Activated T-helper 2 cell treated with anti-CD3 and anti-CD28 coated beads, Interferon-gamma antibody, Interleukin-2, Interleukin-4, amounts not matched to agents 10 μg/mL and 5 μg/mL and 100 μg/mL, durations not matched to agents 14 hours and 24 hours and 36 hours (primary cell): ENCODE measurements at regions not wholly inside any gene's neighbourhood (a gene's known extent, or its start where the extent isn't known, plus 50 kb on each side); places are given as distances from the start of the nearest gene placed in this dataset.

Experiments used
- DNase-seq: peaks from one replicate; pipeline ENCODE4 v3.0.0; 2021; ENCODE audit warnings: low spot score
- H3K27ac Mint-ChIP-seq: one replicate; pipeline ENCODE4 v1.8.0; 2021; ENCODE audit warnings: mixed read lengths
- H3K27me3 Mint-ChIP-seq: one replicate; pipeline ENCODE4 v1.8.0; 2021; ENCODE audit warnings: low read depth, mixed read lengths
- H3K36me3 Mint-ChIP-seq: one replicate; pipeline ENCODE4 v1.8.0; 2021; ENCODE audit warnings: low read depth, mixed read lengths
- H3K4me1 Mint-ChIP-seq: one replicate; pipeline ENCODE4 v1.8.0; 2021; ENCODE audit warnings: low read depth, mixed read lengths
- H3K4me3 Mint-ChIP-seq: one replicate; pipeline ENCODE4 v1.8.0; 2021; ENCODE audit warnings: low read depth, mild to moderate bottlenecking, moderate library complexity, mixed read lengths
- H3K9me3 Mint-ChIP-seq: one replicate; pipeline ENCODE4 v1.8.0; 2021; ENCODE audit warnings: mixed read lengths
- intact Hi-C: fragments of 100-400 bp; cut with micrococcal nuclease; formaldehyde crosslinking; loops from one replicate; pipeline ENCODE4 v1.15.1; 2023

- Mint-ChIP-seq H3K4me1 (peaks cover 2% of the 10 kb centered on the region), H3K27ac (no peak overlapping the region), H3K27me3 (peaks cover 6% of the 10 kb centered on the region), H3K9me3 (no peaks in the 10 kb centered on the region), H3K36me3 (no peaks in the 10 kb centered on the region), H3K4me3 (no peak overlapping the region)
- intact Hi-C loops, result no loop called here
- no peak for DNase-seq
Observed at GRCh38 chr9:14983599-14983998, 73.4 kb upstream of the FREM1 start.

- intact Hi-C loops, result no loop called here
- Mint-ChIP-seq H3K36me3 (no peaks in the 10 kb centered on the region), H3K27me3 (peaks cover 3% of the 10 kb centered on the region), H3K27ac (no peak overlapping the region), H3K4me1 (peaks cover 2% of the 10 kb centered on the region), H3K4me3 (no peak overlapping the region), H3K9me3 (no peaks in the 10 kb centered on the region)
- no peak for DNase-seq
Observed at GRCh38 chr9:14981291-14981950, 71.2 kb upstream of the FREM1 start.

GRCh38 chr9:14978022-14979000 lies 68.1 kb upstream of the FREM1 start:
- H3K27ac Mint-ChIP-seq, result no peak overlapping the region
- no peak overlapping the region for H3K4me3 Mint-ChIP-seq
- H3K36me3 Mint-ChIP-seq, result no peaks in the 10 kb centered on the region
- DNase-seq, result no peak
- H3K9me3 Mint-ChIP-seq, result no peaks in the 10 kb centered on the region
- H3K27me3 Mint-ChIP-seq, result peaks cover 3% of the 10 kb centered on the region
- H3K4me1 Mint-ChIP-seq, result no peaks in the 10 kb centered on the region
- intact Hi-C loops, result no loop called here

GRCh38 chr9:14967450-14968321 lies 57.5 kb upstream of the FREM1 start:
- H3K27me3 Mint-ChIP-seq, result no peaks in the 10 kb centered on the region
- no peaks in the 10 kb centered on the region for H3K4me1 Mint-ChIP-seq
- intact Hi-C loops, result no loop called here
- H3K9me3 Mint-ChIP-seq, result no peaks in the 10 kb centered on the region
- no peak for DNase-seq
- no peak overlapping the region for H3K4me3 Mint-ChIP-seq
- no peak overlapping the region for H3K27ac Mint-ChIP-seq
- no peaks in the 10 kb centered on the region for H3K36me3 Mint-ChIP-seq

GRCh38 chr9:14962193-14962882 lies 52.1 kb upstream of the FREM1 start:
- Mint-ChIP-seq H3K36me3 (no peaks in the 10 kb centered on the region), H3K27ac (no peak overlapping the region), H3K27me3 (no peaks in the 10 kb centered on the region), H3K9me3 (no peaks in the 10 kb centered on the region), H3K4me1 (peaks cover 21% of the 10 kb centered on the region), H3K4me3 (no peak overlapping the region)
- intact Hi-C loops, result no loop called here
- no peak for DNase-seq

- intact Hi-C loops, result no loop called here
Observed at GRCh38 chr9:14961372-14962068, 51.3 kb upstream of the FREM1 start.

GRCh38 chr9:14960881-14961280 lies 50.7 kb upstream of the FREM1 start:
- intact Hi-C loops, result no loop called here
- no peaks in the 10 kb centered on the region for H3K9me3 Mint-ChIP-seq
- no peak overlapping the region for H3K27ac Mint-ChIP-seq
- DNase-seq, result no peak
- no peaks in the 10 kb centered on the region for H3K36me3 Mint-ChIP-seq
- H3K27me3 Mint-ChIP-seq, result no peaks in the 10 kb centered on the region
- peaks cover 21% of the 10 kb centered on the region for H3K4me1 Mint-ChIP-seq
- no peak overlapping the region for H3K4me3 Mint-ChIP-seq

More at GRCh38 chr9:14961372-14962068, 51.3 kb upstream of the FREM1 start:
- no peaks in the 10 kb centered on the region for H3K9me3 Mint-ChIP-seq
- no peak overlapping the region for H3K4me3 Mint-ChIP-seq
- no peak for DNase-seq
- H3K4me1 Mint-ChIP-seq, result peaks cover 21% of the 10 kb centered on the region
- H3K27ac Mint-ChIP-seq, result no peak overlapping the region
- no peaks in the 10 kb centered on the region for H3K27me3 Mint-ChIP-seq
- no peaks in the 10 kb centered on the region for H3K36me3 Mint-ChIP-seq
